Astrocyte (in vitro differentiated cells and primary cell): ENCODE measurements at regions not wholly inside any gene's neighbourhood (a gene's known extent, or its start where the extent isn't known, plus 50 kb on each side); places are given as distances from the start of the nearest gene placed in this dataset.

Source experiments
- CTCF ChIP-seq: IDR thresholded peaks from 2 replicates; pipeline ENCODE4 v1.5.1; 2011; ENCODE audit warnings: low read depth, mild to moderate bottlenecking, inconsistent platforms, low read length, moderate library complexity; ENCODE audit not compliant: insufficient read depth
- EZH2 ChIP-seq: IDR thresholded peaks from 2 replicates; pipeline ENCODE4 v1.6.1; 2012; ENCODE audit warnings: mild to moderate bottlenecking, low read length, inconsistent platforms; ENCODE audit not compliant: insufficient read depth

- no peak for TF ChIP-seq CTCF
- TF ChIP-seq EZH2 = no peak
These were observed 61.7 kb upstream of the ZMIZ1 start for GRCh38 chr10:79007018-79007417.
